GM12875 (cell line): ENCODE measurements at regions not wholly inside any gene's neighbourhood (a gene's known extent, or its start where the extent isn't known, plus 50 kb on each side); places are given as distances from the start of the nearest gene placed in this dataset.
"Not testable (repeated sequence)": the region's sequence is repeated elsewhere in the genome, so short reads cannot be mapped to it uniquely, and the experiment has no call there.

Experiments used
- H3K4me3 ChIP-seq: one replicate; pipeline ENCODE4 v1.5.1; 2011; ENCODE audit warnings: low read depth, low read length, control low read depth
- TF ChIP-seq, protein P1 (sequence below): IDR thresholded peaks from 2 replicates; pipeline ENCODE4 v1.5.1; 2011; ENCODE audit warnings: low read depth, mild to moderate bottlenecking, control low read depth, inconsistent platforms, low read length, moderate library complexity, borderline replicate concordance; ENCODE audit not compliant: insufficient read depth

DNA sequence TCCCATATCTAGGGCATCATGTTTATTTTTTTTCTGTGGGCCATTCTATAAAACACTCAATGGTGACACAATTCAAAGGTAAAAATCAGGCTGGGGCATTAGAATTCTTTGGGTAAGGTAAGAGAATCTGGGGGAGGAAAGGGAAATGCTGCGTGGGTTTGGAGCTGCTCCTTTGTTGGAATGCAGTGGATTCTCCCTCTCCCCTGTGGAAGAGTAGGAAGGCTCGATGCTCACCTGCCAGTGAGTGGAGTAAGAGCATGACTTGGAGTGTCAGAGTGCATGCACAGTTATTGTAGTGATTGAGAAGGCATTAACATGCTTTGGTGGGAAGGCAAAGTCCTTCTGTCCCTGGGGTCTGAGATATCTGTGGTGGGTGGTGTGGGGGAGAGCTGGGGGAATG is 280.0 kb downstream of the PDCD6IP start:
- TF ChIP-seq, protein P1, sequence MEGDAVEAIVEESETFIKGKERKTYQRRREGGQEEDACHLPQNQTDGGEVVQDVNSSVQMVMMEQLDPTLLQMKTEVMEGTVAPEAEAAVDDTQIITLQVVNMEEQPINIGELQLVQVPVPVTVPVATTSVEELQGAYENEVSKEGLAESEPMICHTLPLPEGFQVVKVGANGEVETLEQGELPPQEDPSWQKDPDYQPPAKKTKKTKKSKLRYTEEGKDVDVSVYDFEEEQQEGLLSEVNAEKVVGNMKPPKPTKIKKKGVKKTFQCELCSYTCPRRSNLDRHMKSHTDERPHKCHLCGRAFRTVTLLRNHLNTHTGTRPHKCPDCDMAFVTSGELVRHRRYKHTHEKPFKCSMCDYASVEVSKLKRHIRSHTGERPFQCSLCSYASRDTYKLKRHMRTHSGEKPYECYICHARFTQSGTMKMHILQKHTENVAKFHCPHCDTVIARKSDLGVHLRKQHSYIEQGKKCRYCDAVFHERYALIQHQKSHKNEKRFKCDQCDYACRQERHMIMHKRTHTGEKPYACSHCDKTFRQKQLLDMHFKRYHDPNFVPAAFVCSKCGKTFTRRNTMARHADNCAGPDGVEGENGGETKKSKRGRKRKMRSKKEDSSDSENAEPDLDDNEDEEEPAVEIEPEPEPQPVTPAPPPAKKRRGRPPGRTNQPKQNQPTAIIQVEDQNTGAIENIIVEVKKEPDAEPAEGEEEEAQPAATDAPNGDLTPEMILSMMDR, result no peak
- H3K4me3 ChIP-seq, result no peak overlapping the region

DNA sequence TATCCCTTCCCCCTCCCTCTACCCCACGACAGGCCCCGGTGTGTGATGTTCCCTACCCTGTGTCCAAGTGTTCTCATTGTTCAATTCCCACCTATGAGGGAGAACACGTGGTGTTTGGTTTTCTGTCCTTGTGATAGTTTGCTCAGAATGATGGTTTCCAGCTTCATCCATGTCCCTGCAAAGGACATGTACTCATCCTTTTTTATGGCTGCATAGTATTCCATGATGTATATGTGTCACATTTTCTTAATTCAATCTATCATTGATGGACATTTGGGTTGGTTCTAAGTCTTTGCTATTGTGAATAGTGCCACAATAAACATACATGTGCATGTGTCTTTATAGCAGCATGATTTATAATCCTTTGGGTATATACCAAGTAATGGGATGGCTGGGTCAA is 281.4 kb downstream of the PDCD6IP start:
- not testable (repeated sequence) for H3K4me3 ChIP-seq

DNA sequence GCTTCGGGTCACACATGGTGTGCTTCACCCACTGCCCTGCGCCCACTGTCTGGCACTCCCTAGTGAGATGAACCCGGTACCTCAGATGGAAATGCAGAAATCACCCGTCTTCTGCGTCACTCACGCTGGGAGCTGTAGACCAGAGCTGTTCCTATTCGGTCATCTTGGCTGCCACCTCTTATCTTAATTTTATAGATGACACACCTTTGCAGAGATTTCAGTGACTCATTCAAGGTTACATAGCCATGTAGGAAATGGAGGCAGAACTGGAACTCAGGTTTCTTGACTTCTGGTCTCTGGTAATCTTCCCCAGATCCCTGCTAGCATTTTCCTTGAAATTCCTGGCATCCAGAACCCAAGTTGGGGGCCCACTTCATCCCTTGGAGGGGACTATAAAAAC is 291.9 kb downstream of the PDCD6IP start:
- H3K4me3 ChIP-seq, result not testable (repeated sequence)

DNA sequence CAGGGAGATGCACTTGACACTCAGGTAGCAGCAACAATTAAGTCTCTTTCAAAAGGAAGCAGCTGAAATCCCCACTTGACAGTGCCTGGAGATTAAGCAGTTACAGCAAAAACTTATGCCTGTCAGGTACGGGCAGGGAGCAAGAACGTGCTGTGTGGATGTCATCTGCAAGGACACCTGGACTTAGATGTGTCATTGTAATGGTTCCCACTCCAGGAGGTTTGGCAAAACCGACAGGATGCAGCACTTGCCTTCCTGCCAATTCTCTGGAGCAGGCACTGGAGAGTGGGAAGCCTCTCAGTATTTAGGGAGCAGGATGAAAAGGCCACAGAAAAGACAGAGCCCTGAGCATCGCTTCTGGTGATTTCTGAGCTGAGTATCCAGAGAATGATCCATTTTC is 292.4 kb downstream of the PDCD6IP start:
- TF ChIP-seq, protein P1, result no peak
- no peak overlapping the region for H3K4me3 ChIP-seq

DNA sequence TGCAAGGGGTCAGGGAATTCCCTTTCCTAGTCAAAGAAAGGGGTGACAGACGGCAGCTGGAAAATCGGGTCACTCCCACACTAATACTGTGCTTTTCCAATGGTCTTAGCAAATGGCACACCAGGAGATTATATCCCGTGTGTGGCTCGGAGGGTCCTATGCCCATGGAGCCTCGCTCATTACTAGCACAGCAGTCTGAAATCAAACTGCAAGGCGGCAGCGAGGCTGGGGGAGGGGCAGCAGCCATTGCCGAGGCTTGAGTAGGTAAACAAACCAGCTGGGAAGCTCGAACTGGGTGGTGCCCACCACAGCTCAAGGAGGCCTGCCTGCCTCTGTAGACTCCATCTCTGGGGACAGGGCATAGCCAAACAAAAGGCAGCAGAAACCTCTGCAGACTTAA is 295.9 kb downstream of the PDCD6IP start:
- H3K4me3 ChIP-seq, result not testable (repeated sequence)

DNA sequence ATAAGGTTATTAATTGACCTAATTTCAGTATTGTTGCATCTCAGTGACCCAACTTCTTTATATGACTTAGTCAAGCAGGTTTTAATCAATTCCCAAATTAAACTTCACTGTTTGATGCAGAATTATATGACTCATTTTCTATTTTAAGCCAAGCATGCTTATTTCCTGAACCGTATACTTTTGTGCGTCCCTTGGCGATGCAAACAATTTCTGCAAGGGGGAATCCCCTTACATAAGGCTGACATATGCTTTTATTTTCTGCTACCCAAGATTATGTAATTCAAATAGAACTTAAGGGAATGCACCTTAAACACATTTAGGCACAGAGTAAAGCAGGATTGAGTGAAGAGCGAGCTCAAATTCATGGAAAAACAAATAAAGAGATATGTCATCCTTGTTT is 303.9 kb downstream of the PDCD6IP start:
- TF ChIP-seq, protein P1, result no peak
- H3K4me3 ChIP-seq, result no peak overlapping the region

DNA sequence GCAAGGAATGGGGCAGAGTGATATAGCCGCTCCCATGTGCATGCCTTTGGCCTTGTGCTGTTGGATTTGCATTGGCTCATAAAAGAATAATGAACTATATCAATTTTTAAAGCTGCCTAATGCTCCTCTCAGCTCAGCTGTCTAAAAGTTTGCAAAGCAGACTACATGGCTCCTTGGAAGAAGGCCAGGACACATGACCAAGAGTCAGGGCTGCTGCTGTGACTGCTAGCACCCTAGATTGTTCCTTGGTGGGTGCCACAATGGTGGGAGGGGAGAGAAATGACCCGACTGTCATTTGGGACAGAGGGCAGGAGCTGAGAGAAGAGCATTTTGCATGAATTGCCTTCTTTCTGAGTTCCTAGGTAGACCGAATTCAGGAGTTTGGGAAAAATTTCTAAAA is 307.9 kb downstream of the PDCD6IP start:
- TF ChIP-seq, protein P1, result no peak
- H3K4me3 ChIP-seq, result no peak overlapping the region

DNA sequence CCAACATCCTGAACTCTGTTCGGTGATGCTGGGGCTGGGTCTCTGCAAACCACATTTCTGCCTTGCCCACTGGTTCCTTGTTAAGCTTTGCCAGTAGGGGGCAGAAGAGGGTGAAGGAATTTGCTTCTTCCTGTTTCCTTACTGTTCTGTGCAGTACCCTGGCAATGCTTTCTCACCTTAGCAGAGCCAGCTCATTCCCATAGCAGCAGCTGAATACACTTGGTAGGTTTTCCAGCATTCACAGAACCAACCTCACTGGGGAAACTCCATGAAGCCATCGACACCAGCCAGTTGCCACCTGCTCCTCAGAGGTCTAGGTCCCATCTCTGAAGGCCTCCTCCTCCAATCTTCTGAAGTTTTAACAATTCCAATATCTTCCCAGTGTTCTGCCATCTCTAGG is 308.4 kb downstream of the PDCD6IP start:
- H3K4me3 ChIP-seq, result no peak overlapping the region

DNA sequence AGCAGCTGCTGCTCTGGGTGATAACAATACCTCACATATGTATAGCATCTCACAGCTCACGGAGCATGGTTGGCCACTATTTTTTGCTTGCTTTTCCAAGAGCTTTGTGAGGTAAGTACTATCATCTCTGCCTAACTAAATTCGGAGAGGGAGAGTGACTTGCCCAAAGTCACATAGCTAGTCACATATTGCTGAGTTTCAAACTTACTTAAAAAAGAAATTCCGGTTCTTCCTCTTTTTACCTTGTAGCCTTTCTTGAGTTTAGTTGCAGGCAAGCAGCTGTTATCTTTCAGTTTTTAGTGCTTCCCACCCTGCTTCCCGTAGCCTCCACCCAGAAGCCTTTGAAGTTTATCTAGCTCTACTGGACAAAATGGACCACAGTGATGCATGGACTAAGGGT is 309.2 kb downstream of the PDCD6IP start:
- TF ChIP-seq, protein P1, result no peak

More for the DNA sequence above, 308.4 kb downstream of the PDCD6IP start:
- TF ChIP-seq, protein P1, result peak; percentile 74

More for the DNA sequence above, 309.2 kb downstream of the PDCD6IP start:
- peak overlapping the region; percentile 16 for H3K4me3 ChIP-seq
